HG02884 (cell line): ENCODE measurements at regions not wholly inside any gene's neighbourhood (a gene's known extent, or its start where the extent isn't known, plus 50 kb on each side); places are given as distances from the start of the nearest gene placed in this dataset.
"Not testable (repeated sequence)": the region's sequence is repeated elsewhere in the genome, so short reads cannot be mapped to it uniquely, and the experiment has no call there.

Experiments
- ATAC-seq: cut with Tn5 transposase; IDR thresholded peaks from one replicate; pipeline ENCODE4 v1.9.1; 2021; ENCODE audit warnings: mild to moderate bottlenecking, moderate library complexity; ENCODE audit not compliant: unreplicated experiment

GRCh38 chr12:67892259-67893021, 96.8 kb upstream of the IFNG-AS1 start:
- no peak for ATAC-seq

GRCh38 chr12:67893022-67893580, 96.1 kb upstream of the IFNG-AS1 start:
- no peak for ATAC-seq

- ATAC-seq, result not testable (repeated sequence)
These were observed 88.8 kb upstream of the IFNG-AS1 start for GRCh38 chr12:67900418-67900817.

- no peak for ATAC-seq
These were observed 80.1 kb upstream of the IFNG-AS1 start for GRCh38 chr12:67909091-67909531.

GRCh38 chr12:67909681-67910080, 79.6 kb upstream of the IFNG-AS1 start:
- ATAC-seq, result no peak

- no peak for ATAC-seq
These were observed 78.6 kb upstream of the IFNG-AS1 start for GRCh38 chr12:67910360-67911274.

GRCh38 chr12:67911275-67911600, 78.0 kb upstream of the IFNG-AS1 start:
- no peak for ATAC-seq

- no peak for ATAC-seq
These were observed 77.5 kb upstream of the IFNG-AS1 start for GRCh38 chr12:67911789-67912188.

- ATAC-seq, result no peak
These were observed 73.9 kb upstream of the IFNG-AS1 start for GRCh38 chr12:67915335-67915851.

GRCh38 chr12:67916266-67916970, 72.8 kb upstream of the IFNG-AS1 start:
- ATAC-seq, result no peak

- no peak for ATAC-seq
These were observed 71.4 kb upstream of the IFNG-AS1 start for GRCh38 chr12:67917811-67918210.

- ATAC-seq, result no peak
These were observed 70.8 kb upstream of the IFNG-AS1 start for GRCh38 chr12:67918441-67918840.

GRCh38 chr12:67919406-67919805, 69.8 kb upstream of the IFNG-AS1 start:
- no peak for ATAC-seq

- ATAC-seq, result no peak
These were observed 68.8 kb upstream of the IFNG-AS1 start for GRCh38 chr12:67920413-67920812.

- no peak for ATAC-seq
These were observed 68.0 kb upstream of the IFNG-AS1 start for GRCh38 chr12:67921286-67921685.

- no peak for ATAC-seq
These were observed 67.0 kb upstream of the IFNG-AS1 start for GRCh38 chr12:67922245-67922644.

- no peak for ATAC-seq
These were observed 64.2 kb upstream of the IFNG-AS1 start for GRCh38 chr12:67925077-67925476.

GRCh38 chr12:67925552-67925951, 63.7 kb upstream of the IFNG-AS1 start:
- ATAC-seq, result no peak

GRCh38 chr12:67926063-67926462, 63.2 kb upstream of the IFNG-AS1 start:
- no peak for ATAC-seq

- ATAC-seq, result no peak
These were observed 61.9 kb upstream of the IFNG-AS1 start for GRCh38 chr12:67927324-67927723.

- ATAC-seq, result no peak
These were observed 61.4 kb upstream of the IFNG-AS1 start for GRCh38 chr12:67927815-67928214.
